UCSD-AML1 (cell line): ENCODE measurements at regions not wholly inside any gene's neighbourhood (a gene's known extent, or its start where the extent isn't known, plus 50 kb on each side); places are given as distances from the start of the nearest gene placed in this dataset.

Experiments used
- DNase-seq: peaks from one replicate; lab custom pipeline; 2025; ENCODE audit not compliant: unreplicated experiment; lab: John Stamatoyannopoulos, UW

GRCh38 chr3:111471831-111472230, 70.2 kb upstream of the CD96 start:
- no peak for DNase-seq

DNA sequence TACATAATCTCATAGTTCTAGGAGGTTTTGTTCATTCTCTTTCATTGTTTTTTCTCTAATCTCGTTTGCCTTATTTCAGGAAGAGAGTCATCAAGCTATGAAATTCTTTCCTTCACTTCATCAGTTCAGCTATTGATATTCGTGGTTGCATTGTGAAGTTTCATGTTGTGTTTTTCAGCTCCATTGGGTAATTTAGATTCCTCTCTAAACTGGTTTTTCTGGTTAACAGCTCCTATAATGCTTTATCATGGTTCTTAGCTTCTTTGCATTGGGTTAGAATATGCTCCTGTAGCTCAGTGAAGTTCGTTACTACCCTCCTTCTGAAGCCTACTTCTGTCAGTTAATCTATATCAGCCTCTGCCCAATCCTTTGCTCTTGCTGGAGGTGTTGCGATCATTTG, 69.4 kb upstream of the CD96 start:
- no peak for DNase-seq

DNA sequence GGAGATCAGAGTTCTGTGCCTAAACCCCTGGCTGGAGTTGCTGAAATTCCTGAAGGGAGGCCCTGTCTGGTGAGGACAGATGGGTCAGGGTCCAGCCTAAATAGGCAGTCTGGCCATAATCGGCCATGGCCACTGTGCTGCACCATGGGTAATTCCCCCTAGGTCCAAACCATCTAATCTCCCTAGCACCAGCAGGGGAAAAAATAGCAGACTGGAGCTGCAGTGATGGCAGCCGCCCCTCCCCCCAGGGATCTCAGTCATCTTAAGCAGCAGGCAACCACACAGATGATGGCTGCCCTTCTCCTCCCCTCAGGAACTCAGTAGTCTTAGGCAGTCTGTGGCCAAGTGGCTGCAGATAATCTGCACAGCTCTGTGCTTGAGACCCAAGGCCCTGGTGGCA, 68.4 kb upstream of the CD96 start:
- no peak for DNase-seq

DNA sequence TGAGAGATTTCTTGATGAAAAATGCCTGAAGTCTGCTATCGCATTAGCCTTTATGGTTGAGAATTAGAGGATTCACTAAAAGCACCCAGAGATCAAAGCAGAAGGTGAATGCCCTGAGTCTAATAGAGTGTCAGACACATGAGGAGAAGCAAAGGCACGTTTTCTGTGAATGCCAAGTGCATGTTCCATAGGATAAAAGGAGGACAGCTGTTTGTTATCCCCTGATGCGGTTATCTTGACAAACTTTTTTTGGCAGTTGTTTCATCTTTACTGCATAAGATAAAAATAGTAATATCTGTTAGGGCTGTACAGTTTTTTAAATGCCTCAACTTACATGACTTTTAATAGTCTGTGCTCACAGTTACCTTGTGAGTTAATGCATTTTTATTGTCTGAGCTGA, 65.3 kb upstream of the CD96 start:
- DNase-seq, result no peak

- DNase-seq, result no peak
Measured at GRCh38 chr3:111480091-111480490, 61.9 kb upstream of the CD96 start.

DNA sequence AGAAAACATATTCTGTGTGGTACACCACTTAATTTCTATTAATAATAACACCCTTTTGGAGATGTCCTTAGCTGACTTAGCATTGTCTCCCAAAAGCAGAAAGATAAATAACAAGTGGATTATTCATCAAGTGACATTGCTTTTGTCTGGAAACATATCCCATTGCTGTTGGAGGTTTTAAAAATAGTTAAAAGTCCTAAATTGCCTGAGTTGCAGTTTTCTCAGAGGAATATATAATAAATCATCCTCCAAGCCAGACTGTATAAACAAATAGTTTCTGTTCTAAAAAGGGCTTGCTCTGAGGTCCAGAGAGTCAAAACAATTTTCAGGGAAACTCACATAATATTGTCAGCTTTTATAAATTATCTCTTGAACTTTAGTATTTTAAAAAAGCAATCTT, 60.4 kb upstream of the CD96 start:
- DNase-seq, result no peak

DNA sequence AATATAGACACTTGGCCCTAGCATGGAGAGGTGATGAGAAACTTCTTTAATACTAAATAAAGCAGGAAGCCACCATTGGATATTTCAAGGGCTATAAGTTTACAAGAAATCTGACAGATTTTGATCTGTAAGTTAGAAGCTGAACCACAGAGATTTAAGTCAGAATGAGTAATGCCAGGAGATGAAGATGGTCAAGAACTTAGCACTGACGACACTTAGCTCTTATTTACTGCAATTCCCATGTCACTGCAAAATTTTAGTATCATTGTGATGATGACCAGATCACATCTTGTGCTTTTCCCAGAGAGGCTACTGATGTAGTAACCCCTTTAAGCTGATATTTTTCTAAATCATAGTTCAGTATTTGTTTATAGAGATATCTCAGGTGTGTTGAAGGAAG, 59.4 kb upstream of the CD96 start:
- no peak for DNase-seq

GRCh38 chr3:111485086-111485485, 56.9 kb upstream of the CD96 start:
- no peak for DNase-seq
